Hepatocyte (in vitro differentiated cells): ENCODE measurements at regions not wholly inside any gene's neighbourhood (a gene's known extent, or its start where the extent isn't known, plus 50 kb on each side); places are given as distances from the start of the nearest gene placed in this dataset.

Source experiments
- DNase-seq: peaks from one replicate; pipeline ENCODE4 v3.0.0-alpha.2; 2016; ENCODE audit warnings: low spot score
- H2AFZ ChIP-seq: fragments of 200-600 bp; sonication (generic); 2 replicates; pipeline ENCODE4 v1.6.0; 2016; ENCODE audit warnings: antibody characterized with exemption, mild to moderate bottlenecking
- H3K27ac ChIP-seq: fragments of 200-600 bp; sonication (generic); 2 replicates; pipeline ENCODE4 v1.5.1; 2016; ENCODE audit warnings: mild to moderate bottlenecking
- H3K27me3 ChIP-seq: fragments of 200-600 bp; sonication (generic); 2 replicates; pipeline ENCODE4 v1.6.1; 2016
- H3K36me3 ChIP-seq: fragments of 200-600 bp; sonication (generic); replicated peaks from 2 replicates; pipeline ENCODE4 v1.5.1; 2016; ENCODE audit warnings: low read depth; ENCODE audit not compliant: insufficient read depth
- H3K4me1 ChIP-seq: fragments of 200-600 bp; sonication (generic); 2 replicates; pipeline ENCODE4 v1.5.1; 2016; ENCODE audit warnings: mild to moderate bottlenecking, moderate library complexity; ENCODE audit not compliant: insufficient read depth
- H3K4me2 ChIP-seq: fragments of 200-600 bp; sonication (generic); 2 replicates; pipeline ENCODE4 v1.6.0; 2016
- H3K4me3 ChIP-seq: fragments of 200-600 bp; sonication (generic); 2 replicates; pipeline ENCODE4 v1.5.1; 2016; ENCODE audit warnings: mild to moderate bottlenecking
- H3K79me2 ChIP-seq: fragments of 200-600 bp; sonication (generic); 2 replicates; pipeline ENCODE4 v1.6.0; 2017; ENCODE audit warnings: mild to moderate bottlenecking
- H3K9me2 ChIP-seq: fragments of 200-600 bp; sonication (generic); replicated peaks from 2 replicates; pipeline ENCODE4 v1.6.0; 2017; ENCODE audit warnings: mild to moderate bottlenecking; ENCODE audit not compliant: insufficient read depth
- H3K9me3 ChIP-seq: fragments of 200-600 bp; sonication (generic); 2 replicates; pipeline ENCODE4 v1.5.1; 2016; ENCODE audit warnings: low read depth, mild to moderate bottlenecking
- H4K20me1 ChIP-seq: fragments of 200-600 bp; sonication (generic); 2 replicates; pipeline ENCODE4 v1.6.0; 2016; ENCODE audit warnings: mild to moderate bottlenecking; ENCODE audit not compliant: insufficient read depth, poor library complexity, severe bottlenecking
- EZH2 ChIP-seq: fragments of 200-600 bp; sonication (generic); IDR thresholded peaks from 2 replicates; pipeline ENCODE4 v1.6.1; 2016; ENCODE audit warnings: antibody characterized with exemption, mild to moderate bottlenecking, borderline replicate concordance
- EZH2phosphoT487 ChIP-seq: fragments of 200-600 bp; sonication (generic); IDR thresholded peaks from one replicate; pipeline ENCODE4 v1.6.1; 2018; ENCODE audit warnings: antibody characterized with exemption, mild to moderate bottlenecking, low read depth, moderate library complexity; ENCODE audit not compliant: unreplicated experiment, severe bottlenecking
- WGBS: methylation state at CpG from one replicate; pipeline ENCODE4 v1.1.6; 2016; ENCODE audit warnings: low lambda C conversion rate; ENCODE audit errors: missing lambda C conversion rate; 5-methylcytosine and 5-hydroxymethylcytosine counted together
- TF ChIP-seq, protein P1 (sequence below): fragments of 200-600 bp; sonication (generic); IDR thresholded peaks from 2 replicates; pipeline ENCODE4 v1.5.1; 2016; ENCODE audit warnings: antibody characterized with exemption, mild to moderate bottlenecking; ENCODE audit not compliant: poor library complexity

DNA sequence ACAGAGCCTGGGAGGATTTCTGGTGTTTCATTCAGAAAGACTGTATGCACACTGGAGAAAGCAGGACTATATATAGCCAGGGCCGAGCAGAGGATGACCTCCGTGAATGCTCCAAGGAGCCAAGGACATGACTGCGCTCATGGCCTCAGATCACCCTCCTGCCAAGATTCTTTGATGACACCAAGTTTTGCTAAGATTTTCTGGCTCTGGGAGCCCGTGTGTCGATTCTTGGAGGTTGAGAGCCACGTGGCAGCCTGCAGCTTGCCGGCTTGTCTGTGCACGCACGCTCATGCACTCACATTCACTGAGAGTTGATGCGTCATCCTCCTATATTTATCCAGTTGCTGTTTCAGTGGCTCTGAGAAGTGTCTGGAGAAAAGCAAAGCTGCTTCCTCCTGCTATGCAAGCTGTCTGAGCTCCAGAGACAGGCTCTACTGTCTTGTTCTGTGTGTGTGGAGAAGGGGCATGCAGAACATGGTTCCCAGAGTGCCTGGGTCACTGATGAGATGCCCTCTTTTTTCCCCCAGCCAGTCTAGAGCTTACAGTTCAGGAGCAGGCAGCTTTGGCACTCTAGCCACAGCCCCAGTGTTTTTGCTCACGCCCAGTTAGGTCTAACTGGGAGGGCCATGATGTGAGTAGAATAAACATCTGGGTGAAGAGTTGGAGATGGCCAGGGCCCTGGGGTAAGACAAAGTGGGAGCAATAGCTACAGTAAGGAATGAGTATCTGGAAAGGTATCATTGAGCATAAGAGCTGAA lies 64.9 kb upstream of the SCOC start:
- Histone ChIP-seq H4K20me1 (no peaks in the 10 kb centered on the region), H2AFZ (no peak overlapping the region), H3K27me3 (no peaks in the 10 kb centered on the region), H3K4me1 (peaks cover 4% of the 10 kb centered on the region), H3K79me2 (no peaks in the 10 kb centered on the region), H3K9me2 (no peaks in the 10 kb centered on the region), H3K4me3 (no peak overlapping the region), H3K4me2 (no peak overlapping the region), H3K27ac (peak overlapping the region; percentile 36), H3K9me3 (no peaks in the 10 kb centered on the region), H3K36me3 (no peaks in the 10 kb centered on the region)
- 87% methylated on average over 11 of the region's 11 CpGs for WGBS
- no peak for TF ChIP-seq EZH2
- no peak for TF ChIP-seq EZH2phosphoT487
- TF ChIP-seq, protein P1, sequence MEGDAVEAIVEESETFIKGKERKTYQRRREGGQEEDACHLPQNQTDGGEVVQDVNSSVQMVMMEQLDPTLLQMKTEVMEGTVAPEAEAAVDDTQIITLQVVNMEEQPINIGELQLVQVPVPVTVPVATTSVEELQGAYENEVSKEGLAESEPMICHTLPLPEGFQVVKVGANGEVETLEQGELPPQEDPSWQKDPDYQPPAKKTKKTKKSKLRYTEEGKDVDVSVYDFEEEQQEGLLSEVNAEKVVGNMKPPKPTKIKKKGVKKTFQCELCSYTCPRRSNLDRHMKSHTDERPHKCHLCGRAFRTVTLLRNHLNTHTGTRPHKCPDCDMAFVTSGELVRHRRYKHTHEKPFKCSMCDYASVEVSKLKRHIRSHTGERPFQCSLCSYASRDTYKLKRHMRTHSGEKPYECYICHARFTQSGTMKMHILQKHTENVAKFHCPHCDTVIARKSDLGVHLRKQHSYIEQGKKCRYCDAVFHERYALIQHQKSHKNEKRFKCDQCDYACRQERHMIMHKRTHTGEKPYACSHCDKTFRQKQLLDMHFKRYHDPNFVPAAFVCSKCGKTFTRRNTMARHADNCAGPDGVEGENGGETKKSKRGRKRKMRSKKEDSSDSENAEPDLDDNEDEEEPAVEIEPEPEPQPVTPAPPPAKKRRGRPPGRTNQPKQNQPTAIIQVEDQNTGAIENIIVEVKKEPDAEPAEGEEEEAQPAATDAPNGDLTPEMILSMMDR, result no peak
- peak; percentile 52 for DNase-seq

DNA sequence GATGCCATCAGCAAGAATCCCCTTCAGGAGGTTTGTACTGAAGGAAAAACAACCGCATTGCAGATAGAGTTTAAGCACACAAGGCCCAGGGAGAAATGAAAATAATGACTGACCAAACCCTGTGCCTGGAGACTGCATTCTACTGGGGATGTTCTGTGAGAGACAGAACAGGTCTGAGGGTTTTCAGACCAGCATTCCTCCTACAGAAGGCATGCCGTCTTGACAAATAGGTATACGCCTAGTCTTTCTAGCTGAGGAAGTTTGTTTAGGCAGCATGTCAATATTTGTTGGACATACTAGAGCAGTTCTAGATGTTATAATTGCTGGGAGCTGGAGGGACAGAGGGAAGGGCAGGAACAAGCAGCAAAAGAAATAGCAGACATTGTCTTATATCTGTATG lies 68.4 kb upstream of the SCOC start:
- H4K20me1 ChIP-seq, result no peaks in the 10 kb centered on the region
- no peak overlapping the region for H3K27ac ChIP-seq
- H2AFZ ChIP-seq, result no peak overlapping the region
- no peaks in the 10 kb centered on the region for H3K9me3 ChIP-seq
- no peak overlapping the region for H3K4me2 ChIP-seq
- H3K36me3 ChIP-seq, result no peaks in the 10 kb centered on the region
- 45% methylated on average over 3 of the region's 3 CpGs for WGBS
- H3K4me3 ChIP-seq, result no peak overlapping the region
- peaks cover 4% of the 10 kb centered on the region for H3K4me1 ChIP-seq
- no peaks in the 10 kb centered on the region for H3K9me2 ChIP-seq
- DNase-seq, result peak; percentile 14
- no peaks in the 10 kb centered on the region for H3K79me2 ChIP-seq
- TF ChIP-seq EZH2, result no peak
- TF ChIP-seq EZH2phosphoT487, result no peak
- TF ChIP-seq, protein P1, result no peak
- H3K27me3 ChIP-seq, result no peaks in the 10 kb centered on the region

DNA sequence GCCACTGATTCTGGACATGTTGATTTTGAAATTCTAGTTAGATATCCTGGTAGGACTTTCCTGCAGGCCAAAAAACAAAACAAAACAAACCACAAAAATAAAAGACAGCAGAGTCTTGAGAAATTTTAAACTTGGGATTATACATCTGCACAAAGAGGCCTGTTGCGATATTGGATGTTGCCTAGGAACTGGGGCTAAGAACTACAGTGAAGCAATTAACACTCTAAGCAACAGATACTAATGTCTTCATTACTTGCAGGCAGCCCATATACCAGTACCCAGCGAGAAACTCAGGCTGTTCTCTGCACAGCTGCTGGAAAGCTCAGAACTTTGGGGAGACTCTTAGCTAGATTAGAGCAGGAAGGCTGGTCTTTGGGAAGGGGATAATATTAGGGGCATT lies 69.1 kb upstream of the SCOC start:
- Histone ChIP-seq H2AFZ (no peak overlapping the region), H3K79me2 (no peaks in the 10 kb centered on the region), H3K36me3 (no peaks in the 10 kb centered on the region), H3K9me2 (no peaks in the 10 kb centered on the region), H4K20me1 (no peaks in the 10 kb centered on the region), H3K9me3 (no peaks in the 10 kb centered on the region), H3K4me3 (no peak overlapping the region), H3K27me3 (no peaks in the 10 kb centered on the region), H3K27ac (no peak overlapping the region), H3K4me2 (no peak overlapping the region), H3K4me1 (peaks cover 4% of the 10 kb centered on the region)
- 98% methylated on average over 2 of the region's 2 CpGs for WGBS
- DNase-seq, result no peak
- TF ChIP-seq, protein P1, result no peak
- TF ChIP-seq EZH2phosphoT487, result no peak
- TF ChIP-seq EZH2, result no peak
